ENCODE measurements at regions not wholly inside any gene's neighbourhood (a gene's known extent, or its start where the extent isn't known, plus 50 kb on each side); places are given as distances from the start of the nearest gene placed in this dataset.

DNA sequence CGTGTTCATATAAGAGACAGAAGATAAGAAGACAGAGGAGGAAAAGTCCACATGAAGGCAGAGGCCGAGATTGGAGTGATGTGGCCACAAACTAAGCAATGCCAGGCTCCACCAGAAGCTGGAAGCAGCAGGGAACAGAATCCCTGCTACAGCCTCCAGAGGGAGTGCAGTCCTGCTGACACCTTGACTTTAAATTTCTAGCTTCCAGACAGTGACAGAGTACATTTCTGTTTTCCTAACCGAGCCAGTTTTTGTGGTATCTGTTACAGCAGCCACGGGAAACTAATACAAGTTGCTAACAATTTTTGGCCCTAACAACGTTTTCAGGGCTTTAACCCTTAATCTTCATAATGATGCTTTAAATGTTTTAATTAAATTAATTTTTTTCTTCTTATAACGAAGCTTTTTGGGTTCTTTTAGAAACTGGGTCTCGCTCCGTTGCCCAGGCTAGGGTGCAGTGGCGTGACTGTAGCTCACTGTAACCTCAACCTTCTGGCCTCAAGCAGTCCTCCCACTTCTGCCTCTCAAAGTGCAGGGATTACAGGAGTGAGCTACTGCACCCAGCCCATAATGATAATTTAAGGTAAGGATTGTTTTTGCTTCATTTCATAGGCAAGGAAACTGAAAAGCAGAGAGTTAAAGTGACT, 202.3 kb upstream of the PROK2 start:
- no peaks in the 10 kb centered on the region for H3K36me3 ChIP-seq
- no peaks in the 10 kb centered on the region for H3K27me3 ChIP-seq
- H3K27ac ChIP-seq: no peak overlapping the region
- no peak for DNase-seq (ENCODE audit: extremely low spot score in 2 of 2)
- H3K4me1 ChIP-seq: no peaks in the 10 kb centered on the region
- no peaks in the 10 kb centered on the region for H3K9me3 ChIP-seq
- TF ChIP-seq POLR2AphosphoS5 (IDR thresholded peaks at IDR 0.05; ENCODE audit: insufficient read depth in 1 of 2, low read depth in 1 of 2) (no peak), POLR2A (IDR thresholded peaks at IDR 0.05) (no peak)
- TF ChIP-seq, protein P1, sequence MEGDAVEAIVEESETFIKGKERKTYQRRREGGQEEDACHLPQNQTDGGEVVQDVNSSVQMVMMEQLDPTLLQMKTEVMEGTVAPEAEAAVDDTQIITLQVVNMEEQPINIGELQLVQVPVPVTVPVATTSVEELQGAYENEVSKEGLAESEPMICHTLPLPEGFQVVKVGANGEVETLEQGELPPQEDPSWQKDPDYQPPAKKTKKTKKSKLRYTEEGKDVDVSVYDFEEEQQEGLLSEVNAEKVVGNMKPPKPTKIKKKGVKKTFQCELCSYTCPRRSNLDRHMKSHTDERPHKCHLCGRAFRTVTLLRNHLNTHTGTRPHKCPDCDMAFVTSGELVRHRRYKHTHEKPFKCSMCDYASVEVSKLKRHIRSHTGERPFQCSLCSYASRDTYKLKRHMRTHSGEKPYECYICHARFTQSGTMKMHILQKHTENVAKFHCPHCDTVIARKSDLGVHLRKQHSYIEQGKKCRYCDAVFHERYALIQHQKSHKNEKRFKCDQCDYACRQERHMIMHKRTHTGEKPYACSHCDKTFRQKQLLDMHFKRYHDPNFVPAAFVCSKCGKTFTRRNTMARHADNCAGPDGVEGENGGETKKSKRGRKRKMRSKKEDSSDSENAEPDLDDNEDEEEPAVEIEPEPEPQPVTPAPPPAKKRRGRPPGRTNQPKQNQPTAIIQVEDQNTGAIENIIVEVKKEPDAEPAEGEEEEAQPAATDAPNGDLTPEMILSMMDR (IDR thresholded peaks at IDR 0.05): no peak
- intact Hi-C loops (cut with DNase I): no loop called here
- no peak overlapping the region for H3K4me3 ChIP-seq

DNA sequence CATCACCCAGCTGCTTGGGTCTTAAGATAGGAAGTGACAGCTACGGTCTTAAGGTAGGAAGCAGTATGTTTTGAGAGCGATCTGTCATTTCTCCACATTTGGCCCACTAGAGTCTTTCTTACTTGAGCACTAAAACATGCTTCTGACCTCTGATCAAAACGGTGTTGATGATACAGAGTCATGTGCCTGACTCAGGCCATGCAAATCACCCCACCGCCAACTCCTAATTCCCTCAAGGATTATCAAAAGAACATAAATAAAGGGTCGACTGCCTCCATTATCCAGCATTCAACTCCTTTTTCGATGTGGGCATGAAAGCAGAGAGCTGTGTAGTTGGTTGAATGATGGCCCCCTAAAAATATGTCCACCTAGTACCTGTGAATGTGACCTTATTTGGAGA, 201.7 kb upstream of the PROK2 start:
- no peak overlapping the region for H3K27ac ChIP-seq
- DNase-seq (ENCODE audit: extremely low spot score in 2 of 2): no peak
- H3K4me1 ChIP-seq: no peaks in the 10 kb centered on the region
- no peaks in the 10 kb centered on the region for H3K27me3 ChIP-seq
- H3K9me3 ChIP-seq: no peaks in the 10 kb centered on the region
- no peaks in the 10 kb centered on the region for H3K36me3 ChIP-seq
- TF ChIP-seq, protein P1 (IDR thresholded peaks at IDR 0.05): no peak
- no peak for TF ChIP-seq POLR2AphosphoS5 (IDR thresholded peaks at IDR 0.05; ENCODE audit: insufficient read depth in 1 of 2, low read depth in 1 of 2)
- no peak for TF ChIP-seq POLR2A (IDR thresholded peaks at IDR 0.05)
- intact Hi-C loops (cut with DNase I): no loop called here
- no peak overlapping the region for H3K4me3 ChIP-seq

DNA sequence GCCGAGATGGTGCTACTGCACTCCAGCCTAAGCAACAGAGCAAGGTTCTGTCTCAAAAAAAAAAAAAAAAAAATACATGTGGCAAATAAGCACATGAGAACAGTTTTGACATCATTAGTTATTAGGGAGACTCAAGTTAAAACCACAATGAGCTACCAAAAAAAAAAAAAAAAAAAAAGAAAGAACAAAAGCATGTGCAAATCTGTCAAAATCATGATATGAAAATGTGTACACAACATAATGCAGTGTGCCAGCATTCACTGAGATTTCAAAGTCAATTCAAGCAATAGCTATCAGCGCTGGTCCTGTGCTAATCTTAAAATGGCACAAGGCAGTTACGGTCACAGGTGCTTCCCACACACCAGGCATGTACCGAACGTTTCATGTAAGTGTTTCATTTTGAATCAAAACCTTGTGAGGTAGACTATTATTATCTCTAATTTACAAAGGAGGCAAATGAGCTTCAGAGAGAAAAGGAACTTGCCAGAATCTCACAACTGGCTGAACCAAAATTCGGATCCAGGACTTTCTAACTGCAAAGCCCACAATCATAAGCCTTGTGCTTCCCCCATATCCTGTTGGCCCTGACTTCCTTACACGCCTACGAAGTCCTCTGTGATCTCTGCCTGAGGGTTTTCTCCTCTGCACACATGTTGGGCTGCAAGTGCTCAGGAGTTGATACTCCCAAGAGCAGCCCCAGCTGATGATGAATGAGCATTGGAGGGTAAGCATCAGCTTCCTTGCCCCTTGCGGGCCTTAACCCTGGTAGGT, 200.1 kb upstream of the PROK2 start:
- intact Hi-C loops (cut with DNase I): no loop called here
- Histone ChIP-seq H3K9me3 (no peaks in the 10 kb centered on the region), H3K4me1 (no peaks in the 10 kb centered on the region), H3K27me3 (no peaks in the 10 kb centered on the region), H3K27ac (no peak overlapping the region), H3K4me3 (no peak overlapping the region), H3K36me3 (no peaks in the 10 kb centered on the region)
- DNase-seq (ENCODE audit: extremely low spot score in 2 of 2): no peak
- no peak for TF ChIP-seq POLR2A (IDR thresholded peaks at IDR 0.05)
- TF ChIP-seq POLR2AphosphoS5 (IDR thresholded peaks at IDR 0.05; ENCODE audit: insufficient read depth in 1 of 2, low read depth in 1 of 2): no peak
- TF ChIP-seq, protein P1 (IDR thresholded peaks at IDR 0.05): no peak

DNA sequence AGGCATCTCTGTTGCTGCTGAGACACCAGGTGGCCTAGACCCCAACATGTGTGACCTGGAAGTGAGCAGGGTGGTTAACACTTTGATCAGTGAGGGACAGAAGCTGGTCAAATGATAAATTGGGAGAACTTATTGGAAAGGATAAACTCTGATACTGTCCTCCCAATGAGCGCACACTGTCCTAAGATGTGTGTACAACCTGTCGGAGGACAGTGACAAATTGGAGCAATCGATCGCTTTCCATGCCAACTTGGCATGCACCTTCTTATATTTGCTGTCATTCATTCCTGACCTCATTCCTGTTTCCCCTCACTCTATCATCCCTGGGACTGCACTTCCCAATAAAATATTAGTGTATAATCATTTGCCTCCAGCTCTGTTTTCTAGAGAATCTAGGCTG, 198.7 kb upstream of the PROK2 start:
- DNase-seq (ENCODE audit: extremely low spot score in 2 of 2): no peak
- H3K27ac ChIP-seq: no peak overlapping the region
- intact Hi-C loops (cut with DNase I): no loop called here
- H3K27me3 ChIP-seq: no peaks in the 10 kb centered on the region
- H3K4me3 ChIP-seq: no peak overlapping the region
- H3K36me3 ChIP-seq: no peaks in the 10 kb centered on the region
- H3K9me3 ChIP-seq: no peaks in the 10 kb centered on the region
- no peaks in the 10 kb centered on the region for H3K4me1 ChIP-seq
- TF ChIP-seq, protein P1 (IDR thresholded peaks at IDR 0.05): no peak
- TF ChIP-seq POLR2A (IDR thresholded peaks at IDR 0.05) (no peak), POLR2AphosphoS5 (IDR thresholded peaks at IDR 0.05; ENCODE audit: insufficient read depth in 1 of 2, low read depth in 1 of 2) (no peak)

All from vagina (tissue), 2 donors.